ENCODE measurements at regions not wholly inside any gene's neighbourhood (a gene's known extent, or its start where the extent isn't known, plus 50 kb on each side); places are given as distances from the start of the nearest gene placed in this dataset.

DNA sequence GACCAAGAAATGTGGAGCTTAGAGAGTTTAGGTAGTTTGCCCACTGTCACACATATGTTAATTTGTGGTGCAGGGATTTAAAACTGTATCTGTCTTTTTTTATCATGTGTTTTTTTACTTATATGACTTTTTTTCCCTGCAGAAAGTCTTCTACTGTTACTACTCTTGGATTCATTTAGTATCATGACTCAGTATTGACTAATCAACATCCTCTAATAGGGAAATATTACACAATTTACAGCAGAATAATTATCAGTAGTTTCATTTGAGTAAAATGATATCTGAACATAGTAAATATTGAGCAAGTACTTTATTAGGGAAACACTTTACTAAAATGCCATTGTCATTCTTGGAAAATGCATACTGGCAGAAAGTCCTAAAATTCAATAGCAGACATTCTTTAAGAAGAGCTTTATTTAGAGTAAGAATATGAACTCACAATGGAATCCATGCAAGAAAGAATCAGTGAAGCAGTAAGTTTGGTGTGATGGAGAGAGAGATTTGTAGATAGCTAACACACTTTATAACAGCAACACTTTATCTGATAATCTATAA lies 425.9 kb upstream of the SLC8A1 start:
- H3K36me3 Mint-ChIP-seq (ENCODE audit: unreplicated experiment): no peaks in the 10 kb centered on the region
- H3K4me1 Mint-ChIP-seq (ENCODE audit: unreplicated experiment): no peaks in the 10 kb centered on the region
- no peak overlapping the region for H3K27ac Mint-ChIP-seq (ENCODE audit: unreplicated experiment)
- H3K4me3 Mint-ChIP-seq (ENCODE audit: unreplicated experiment): no peak overlapping the region
- TF ChIP-seq, protein P1, sequence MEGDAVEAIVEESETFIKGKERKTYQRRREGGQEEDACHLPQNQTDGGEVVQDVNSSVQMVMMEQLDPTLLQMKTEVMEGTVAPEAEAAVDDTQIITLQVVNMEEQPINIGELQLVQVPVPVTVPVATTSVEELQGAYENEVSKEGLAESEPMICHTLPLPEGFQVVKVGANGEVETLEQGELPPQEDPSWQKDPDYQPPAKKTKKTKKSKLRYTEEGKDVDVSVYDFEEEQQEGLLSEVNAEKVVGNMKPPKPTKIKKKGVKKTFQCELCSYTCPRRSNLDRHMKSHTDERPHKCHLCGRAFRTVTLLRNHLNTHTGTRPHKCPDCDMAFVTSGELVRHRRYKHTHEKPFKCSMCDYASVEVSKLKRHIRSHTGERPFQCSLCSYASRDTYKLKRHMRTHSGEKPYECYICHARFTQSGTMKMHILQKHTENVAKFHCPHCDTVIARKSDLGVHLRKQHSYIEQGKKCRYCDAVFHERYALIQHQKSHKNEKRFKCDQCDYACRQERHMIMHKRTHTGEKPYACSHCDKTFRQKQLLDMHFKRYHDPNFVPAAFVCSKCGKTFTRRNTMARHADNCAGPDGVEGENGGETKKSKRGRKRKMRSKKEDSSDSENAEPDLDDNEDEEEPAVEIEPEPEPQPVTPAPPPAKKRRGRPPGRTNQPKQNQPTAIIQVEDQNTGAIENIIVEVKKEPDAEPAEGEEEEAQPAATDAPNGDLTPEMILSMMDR (IDR thresholded peaks at IDR 0.05): no peak
- no peaks in the 10 kb centered on the region for H3K9me3 Mint-ChIP-seq (ENCODE audit: unreplicated experiment)
- DNase-seq (ENCODE audit: extremely low spot score, unreplicated experiment): no peak
- H3K27me3 Mint-ChIP-seq (ENCODE audit: unreplicated experiment): peaks cover 4% of the 10 kb centered on the region

DNA sequence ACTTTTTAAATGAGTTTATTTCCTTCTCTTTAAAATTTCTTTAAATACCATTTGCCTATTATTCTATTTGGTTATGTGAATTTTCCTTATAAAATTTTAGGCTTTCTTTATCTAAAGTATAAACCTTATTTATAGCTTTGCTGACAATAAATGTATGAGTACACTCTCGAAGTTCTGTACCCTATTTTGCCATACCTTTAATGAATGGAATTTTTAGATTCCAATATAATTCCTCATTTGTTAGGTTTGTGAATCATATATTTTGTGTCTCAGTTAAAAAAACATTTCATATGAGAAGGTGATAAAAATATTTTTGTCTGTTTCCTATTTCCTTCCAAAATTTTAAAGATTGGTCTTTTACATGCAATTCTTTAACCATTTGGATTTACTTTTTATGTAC lies 427.4 kb upstream of the SLC8A1 start:
- H3K27ac Mint-ChIP-seq (ENCODE audit: unreplicated experiment): no peak overlapping the region
- no peaks in the 10 kb centered on the region for H3K4me1 Mint-ChIP-seq (ENCODE audit: unreplicated experiment)
- no peak overlapping the region for H3K4me3 Mint-ChIP-seq (ENCODE audit: unreplicated experiment)
- no peaks in the 10 kb centered on the region for H3K9me3 Mint-ChIP-seq (ENCODE audit: unreplicated experiment)
- no peak for DNase-seq (ENCODE audit: extremely low spot score, unreplicated experiment)
- H3K27me3 Mint-ChIP-seq (ENCODE audit: unreplicated experiment): peaks cover 4% of the 10 kb centered on the region
- TF ChIP-seq, protein P1 (IDR thresholded peaks at IDR 0.05): no peak
- H3K36me3 Mint-ChIP-seq (ENCODE audit: unreplicated experiment): no peaks in the 10 kb centered on the region

DNA sequence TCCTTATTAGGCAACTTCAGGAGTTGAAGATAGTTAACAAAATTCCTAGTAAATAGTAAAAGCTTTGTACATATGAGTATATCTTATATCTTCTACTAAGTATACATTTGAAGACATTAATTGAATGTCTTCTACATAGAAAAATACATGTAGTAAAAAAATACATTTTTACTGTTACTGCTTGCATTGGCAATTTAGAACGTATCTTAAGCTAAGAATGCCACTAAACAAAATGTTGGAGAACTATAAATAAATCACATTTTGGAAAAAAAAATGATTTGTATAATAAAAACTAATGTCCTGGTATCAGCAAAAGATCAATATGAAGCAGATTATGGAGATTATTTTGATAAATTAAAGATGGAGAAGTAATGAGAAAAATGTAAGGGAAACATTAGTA lies 434.2 kb upstream of the SLC8A1 start:
- H3K4me1 Mint-ChIP-seq (ENCODE audit: unreplicated experiment): no peaks in the 10 kb centered on the region
- H3K4me3 Mint-ChIP-seq (ENCODE audit: unreplicated experiment): no peak overlapping the region
- TF ChIP-seq, protein P1 (IDR thresholded peaks at IDR 0.05): no peak
- no peaks in the 10 kb centered on the region for H3K9me3 Mint-ChIP-seq (ENCODE audit: unreplicated experiment)
- H3K36me3 Mint-ChIP-seq (ENCODE audit: unreplicated experiment): no peaks in the 10 kb centered on the region
- DNase-seq (ENCODE audit: extremely low spot score, unreplicated experiment): no peak
- H3K27me3 Mint-ChIP-seq (ENCODE audit: unreplicated experiment): no peaks in the 10 kb centered on the region
- no peak overlapping the region for H3K27ac Mint-ChIP-seq (ENCODE audit: unreplicated experiment)

DNA sequence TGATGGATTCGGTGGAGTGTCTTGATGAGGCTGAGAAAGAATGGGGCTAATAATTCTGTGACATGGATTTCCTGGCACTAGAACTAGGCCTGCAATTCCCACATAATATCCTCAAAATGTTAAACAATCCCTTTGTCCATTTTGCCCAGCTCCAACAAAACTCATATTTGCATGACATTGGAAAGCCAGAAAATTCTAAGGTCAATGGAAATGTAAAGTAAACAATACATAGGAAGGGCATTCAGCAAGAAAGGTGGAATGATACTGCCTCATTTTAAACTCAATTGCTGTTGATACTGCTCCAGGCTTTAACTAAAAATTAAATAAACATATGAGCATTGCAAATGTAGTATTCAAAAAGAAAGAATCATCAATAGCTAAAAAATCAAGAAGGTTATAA lies 434.8 kb upstream of the SLC8A1 start:
- Mint-ChIP-seq H3K9me3 (ENCODE audit: unreplicated experiment) (no peaks in the 10 kb centered on the region), H3K4me3 (ENCODE audit: unreplicated experiment) (no peak overlapping the region), H3K4me1 (ENCODE audit: unreplicated experiment) (no peaks in the 10 kb centered on the region), H3K27me3 (ENCODE audit: unreplicated experiment) (no peaks in the 10 kb centered on the region), H3K36me3 (ENCODE audit: unreplicated experiment) (no peaks in the 10 kb centered on the region), H3K27ac (ENCODE audit: unreplicated experiment) (no peak overlapping the region)
- DNase-seq (ENCODE audit: extremely low spot score, unreplicated experiment): no peak
- TF ChIP-seq, protein P1 (IDR thresholded peaks at IDR 0.05): no peak

DNA sequence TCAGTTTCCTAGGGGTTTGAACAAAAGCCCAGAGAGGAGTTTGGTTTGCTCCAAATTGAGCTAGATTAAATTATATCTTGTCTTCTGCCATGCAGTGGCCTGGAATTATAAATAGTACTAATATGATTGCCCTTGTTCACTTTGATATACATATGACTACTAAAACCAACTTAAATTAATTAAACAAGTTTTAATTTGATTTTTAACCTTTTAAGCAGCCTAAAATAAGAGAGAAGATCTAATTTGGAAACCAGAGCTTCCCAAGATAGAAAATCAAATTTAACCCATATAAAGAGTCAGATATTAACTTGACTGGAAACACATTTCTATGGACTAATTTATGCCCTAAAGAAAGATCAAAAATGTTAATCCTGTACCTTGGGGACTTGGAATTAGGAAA lies 444.5 kb upstream of the SLC8A1 start:
- TF ChIP-seq, protein P1 (IDR thresholded peaks at IDR 0.05): no peak
- H3K4me3 Mint-ChIP-seq (ENCODE audit: unreplicated experiment): no peak overlapping the region
- H3K27ac Mint-ChIP-seq (ENCODE audit: unreplicated experiment): no peak overlapping the region
- H3K4me1 Mint-ChIP-seq (ENCODE audit: unreplicated experiment): no peaks in the 10 kb centered on the region
- no peaks in the 10 kb centered on the region for H3K9me3 Mint-ChIP-seq (ENCODE audit: unreplicated experiment)
- no peaks in the 10 kb centered on the region for H3K36me3 Mint-ChIP-seq (ENCODE audit: unreplicated experiment)
- H3K27me3 Mint-ChIP-seq (ENCODE audit: unreplicated experiment): peaks cover 2% of the 10 kb centered on the region
- no peak for DNase-seq (ENCODE audit: extremely low spot score, unreplicated experiment)
